ENCODE measurements at regions not wholly inside any gene's neighbourhood (a gene's known extent, or its start where the extent isn't known, plus 50 kb on each side); places are given as distances from the start of the nearest gene placed in this dataset.
"Not testable (repeated sequence)": the region's sequence is repeated elsewhere in the genome, so short reads cannot be mapped to it uniquely, and the experiment has no call there.

DNA sequence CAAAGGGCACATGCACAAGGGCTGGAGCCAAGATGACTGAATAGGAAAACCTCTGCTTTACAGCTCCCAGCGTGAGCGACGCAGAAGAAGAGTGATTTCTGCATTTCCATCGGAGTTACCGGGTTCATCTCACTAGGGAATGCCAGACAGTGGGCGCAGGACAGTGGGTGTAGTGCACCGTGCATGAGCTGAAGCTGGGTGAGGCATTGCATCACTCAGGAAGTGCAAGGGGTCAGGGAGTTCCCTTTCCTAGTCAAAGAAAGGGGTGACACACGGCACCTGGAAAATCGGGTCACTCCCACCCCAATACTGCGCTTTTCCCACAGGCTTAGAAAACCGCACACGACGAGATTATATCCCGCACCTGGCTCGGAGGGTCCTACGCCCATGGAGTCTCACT, 64.5 kb upstream of the HTR1E start:
- TF ChIP-seq, protein P1, sequence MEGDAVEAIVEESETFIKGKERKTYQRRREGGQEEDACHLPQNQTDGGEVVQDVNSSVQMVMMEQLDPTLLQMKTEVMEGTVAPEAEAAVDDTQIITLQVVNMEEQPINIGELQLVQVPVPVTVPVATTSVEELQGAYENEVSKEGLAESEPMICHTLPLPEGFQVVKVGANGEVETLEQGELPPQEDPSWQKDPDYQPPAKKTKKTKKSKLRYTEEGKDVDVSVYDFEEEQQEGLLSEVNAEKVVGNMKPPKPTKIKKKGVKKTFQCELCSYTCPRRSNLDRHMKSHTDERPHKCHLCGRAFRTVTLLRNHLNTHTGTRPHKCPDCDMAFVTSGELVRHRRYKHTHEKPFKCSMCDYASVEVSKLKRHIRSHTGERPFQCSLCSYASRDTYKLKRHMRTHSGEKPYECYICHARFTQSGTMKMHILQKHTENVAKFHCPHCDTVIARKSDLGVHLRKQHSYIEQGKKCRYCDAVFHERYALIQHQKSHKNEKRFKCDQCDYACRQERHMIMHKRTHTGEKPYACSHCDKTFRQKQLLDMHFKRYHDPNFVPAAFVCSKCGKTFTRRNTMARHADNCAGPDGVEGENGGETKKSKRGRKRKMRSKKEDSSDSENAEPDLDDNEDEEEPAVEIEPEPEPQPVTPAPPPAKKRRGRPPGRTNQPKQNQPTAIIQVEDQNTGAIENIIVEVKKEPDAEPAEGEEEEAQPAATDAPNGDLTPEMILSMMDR (IDR thresholded peaks at IDR 0.05; ENCODE audit: borderline replicate concordance, extremely low read depth, low read length, poor library complexity, severe bottlenecking): not testable (repeated sequence)
- not testable (repeated sequence) for TF ChIP-seq EZH2 (IDR thresholded peaks at IDR 0.05; ENCODE audit: borderline replicate concordance, low read depth, low read length, severe bottlenecking)
